PC-9 (cell line): ENCODE measurements at regions not wholly inside any gene's neighbourhood (a gene's known extent, or its start where the extent isn't known, plus 50 kb on each side); places are given as distances from the start of the nearest gene placed in this dataset.

Experiments
- BruUV-seq: library from RNA; stranded (reverse); fragments of 400-500 nt; replicated peaks from 2 replicates; lab custom pipeline; 2021; lab: Mats Ljungman, UMichigan
- CTCF ChIA-PET: fragments of 300-600 bp; sonication (Branson Sonifier 250); formaldehyde crosslinking; loops from one replicate; lab custom pipeline; 2022; ENCODE audit warnings: antibody characterized with exemption; lab: Charles Lee
- POLR2A ChIA-PET: fragments of 300-600 bp; sonication (Branson Sonifier 250); formaldehyde crosslinking; loops from one replicate; lab custom pipeline; 2022; ENCODE audit warnings: antibody characterized with exemption; ENCODE audit not compliant: unreplicated experiment; lab: Charles Lee
- DNase-seq, 2 experiments: peaks; one replicate each; pipeline versions ENCODE4 v3.0.0 to v3.0.0-alpha.2; 2015 to 2022; ENCODE audit warnings: mixed read lengths in 1 of 2
- H2AFZ ChIP-seq: fragments of 200-600 bp; sonication (generic); 2 replicates; pipeline ENCODE4 v1.8.1; 2017; ENCODE audit warnings: antibody characterized with exemption
- H3F3A ChIP-seq: fragments of 200-600 bp; sonication (generic); 2 replicates; pipeline ENCODE4 v1.8.1; 2017; ENCODE audit warnings: antibody characterized with exemption, mild to moderate bottlenecking, low read depth; ENCODE audit not compliant: insufficient read depth
- H3K27ac ChIP-seq: fragments of 200-600 bp; sonication (generic); 2 replicates; pipeline ENCODE4 v1.6.1; 2016; ENCODE audit warnings: mixed run types
- H3K27me3 ChIP-seq: fragments of 200-600 bp; sonication (generic); 2 replicates; pipeline ENCODE4 v1.6.1; 2016; ENCODE audit warnings: low read depth, mixed run types; ENCODE audit not compliant: insufficient read depth
- H3K36me3 ChIP-seq: fragments of 200-600 bp; sonication (generic); 2 replicates; pipeline ENCODE4 v1.6.1; 2016; ENCODE audit warnings: low read depth, mixed run types
- H3K4me1 ChIP-seq: fragments of 200-600 bp; sonication (generic); replicated peaks from 2 replicates; pipeline ENCODE4 v1.6.1; 2016; ENCODE audit warnings: mixed run types; ENCODE audit not compliant: insufficient read depth
- H3K4me2 ChIP-seq: fragments of 200-600 bp; sonication (generic); 2 replicates; pipeline ENCODE4 v1.6.1; 2017; ENCODE audit warnings: mixed run types
- H3K4me3 ChIP-seq: fragments of 200-600 bp; sonication (generic); 2 replicates; pipeline ENCODE4 v1.6.1; 2016; ENCODE audit warnings: mixed run types
- H3K79me2 ChIP-seq: fragments of 200-600 bp; sonication (generic); 2 replicates; pipeline ENCODE4 v1.6.1; 2017; ENCODE audit warnings: low read depth, mixed run types
- H3K9me2 ChIP-seq: fragments of 200-600 bp; sonication (generic); 2 replicates; pipeline ENCODE4 v1.8.1; 2017; ENCODE audit warnings: mild to moderate bottlenecking; ENCODE audit not compliant: insufficient read depth
- H3K9me3 ChIP-seq: fragments of 200-600 bp; sonication (generic); 2 replicates; pipeline ENCODE4 v1.8.1; 2016; ENCODE audit warnings: low read depth; ENCODE audit not compliant: insufficient read depth
- H4K20me1 ChIP-seq: fragments of 200-600 bp; sonication (generic); 2 replicates; pipeline ENCODE4 v1.8.1; 2017; ENCODE audit not compliant: insufficient read depth
- CTCF ChIP-seq: fragments of 200-600 bp; sonication (generic); conservative IDR thresholded peaks from 2 replicates; pipeline ENCODE4 v1.6.1; 2017; ENCODE audit warnings: mixed run types, antibody characterized with exemption, mild to moderate bottlenecking, moderate library complexity
- EZH2 ChIP-seq: fragments of 200-600 bp; sonication (generic); IDR thresholded peaks from 2 replicates; pipeline ENCODE4 v1.8.0; 2017; ENCODE audit warnings: antibody characterized with exemption, low read depth
- intact Hi-C: fragments of 100-400 bp; cut with micrococcal nuclease; formaldehyde crosslinking; loops from one replicate; pipeline ENCODE4 v1.10.0; 2022; ENCODE audit not compliant: unreplicated experiment

- CTCF ChIA-PET, result no interaction called here
- no peak for TF ChIP-seq EZH2
- TF ChIP-seq CTCF, result no peak
Measured at GRCh38 chr6:149252622-149253021, 64.9 kb upstream of the TAB2 start.

GRCh38 chr6:149254253-149254652 is 63.3 kb upstream of the TAB2 start:
- CTCF ChIA-PET, result no interaction called here
- Histone ChIP-seq H3K9me2 (no peaks in the 10 kb centered on the region), H3K9me3 (no peaks in the 10 kb centered on the region), H3K27me3 (no peaks in the 10 kb centered on the region), H3K4me3 (no peak overlapping the region), H2AFZ (no peak overlapping the region), H4K20me1 (no peaks in the 10 kb centered on the region), H3K4me1 (0 out of 2 replicates have a peak, but pooled peaks cover 6% of the 10 kb centered on the region), H3K4me2 (no peak overlapping the region), H3K27ac (no peak overlapping the region), H3K36me3 (no peaks in the 10 kb centered on the region), H3F3A (no peaks in the 10 kb centered on the region), H3K79me2 (no peaks in the 10 kb centered on the region)
- no peak for TF ChIP-seq CTCF
- TF ChIP-seq EZH2, result no peak
- no peak for DNase-seq
- no TSS peak for BruUV-seq
- POLR2A ChIA-PET, result no interaction called here
- intact Hi-C loops, result no loop called here

More at GRCh38 chr6:149252622-149253021, 64.9 kb upstream of the TAB2 start:
- H3K9me2 ChIP-seq, result no peaks in the 10 kb centered on the region
- POLR2A ChIA-PET, result no interaction called here
- H3K4me2 ChIP-seq, result no peak overlapping the region
- no peaks in the 10 kb centered on the region for H3K79me2 ChIP-seq
- H3K4me1 ChIP-seq, result 0 out of 2 replicates have a peak, but pooled peaks cover 8% of the 10 kb centered on the region
- no peaks in the 10 kb centered on the region for H3K36me3 ChIP-seq
- no peak overlapping the region for H2AFZ ChIP-seq
- no peak overlapping the region for H3K4me3 ChIP-seq
- no peak overlapping the region for H3K27ac ChIP-seq
- H3K9me3 ChIP-seq, result no peaks in the 10 kb centered on the region
- intact Hi-C loops, result no loop called here
- no peaks in the 10 kb centered on the region for H3K27me3 ChIP-seq
- no peaks in the 10 kb centered on the region for H4K20me1 ChIP-seq
- H3F3A ChIP-seq, result no peaks in the 10 kb centered on the region
- DNase-seq, result no peak
- no TSS peak for BruUV-seq

GRCh38 chr6:149259753-149260152 is 57.8 kb upstream of the TAB2 start:
- H3K9me3 ChIP-seq, result no peaks in the 10 kb centered on the region
- ChIA-PET CTCF (no interaction called here), POLR2A (no interaction called here)
- H3K4me1 ChIP-seq, result no peaks in the 10 kb centered on the region
- BruUV-seq, result no TSS peak
- DNase-seq, result no peak
- H3K36me3 ChIP-seq, result no peaks in the 10 kb centered on the region
- no peaks in the 10 kb centered on the region for H3F3A ChIP-seq
- no peak overlapping the region for H3K4me3 ChIP-seq
- no peaks in the 10 kb centered on the region for H4K20me1 ChIP-seq
- no peak overlapping the region for H2AFZ ChIP-seq
- H3K9me2 ChIP-seq, result no peaks in the 10 kb centered on the region
- H3K4me2 ChIP-seq, result no peak overlapping the region
- TF ChIP-seq EZH2, result no peak
- TF ChIP-seq CTCF, result no peak
- no peaks in the 10 kb centered on the region for H3K27me3 ChIP-seq
- H3K79me2 ChIP-seq, result no peaks in the 10 kb centered on the region
- intact Hi-C loops, result no loop called here
- H3K27ac ChIP-seq, result no peak overlapping the region
